HepG2 (cell line): ENCODE measurements at regions not wholly inside any gene's neighbourhood (a gene's known extent, or its start where the extent isn't known, plus 50 kb on each side); places are given as distances from the start of the nearest gene placed in this dataset.

Source experiments
- ATAC-seq: fragments of 200-7000 bp; cut with Tn5 transposase; 3 replicates; pipeline ENCODE4 v1.9.1; 2020; ENCODE audit warnings: mild to moderate bottlenecking, moderate library complexity
- BruUV-seq: library from RNA; stranded (reverse); fragments of 400-500 nt; replicated peaks from 2 replicates; lab custom pipeline; 2021; lab: Mats Ljungman, UMichigan
- CTCF ChIA-PET: fragments of 300-600 bp; formaldehyde crosslinking; extraction: SDS; loops from one replicate; lab custom pipeline; 2021; ENCODE audit warnings: low total read pairs, inconsistent platforms, low intra/inter-chr PET ratio; lab: Yijun Ruan, JAX
- POLR2A ChIA-PET: fragments of 350-600 bp; sonication (Branson Sonifier 250); formaldehyde crosslinking; loops from one replicate; lab custom pipeline; 2020; ENCODE audit warnings: antibody characterized with exemption, inconsistent platforms; lab: Yijun Ruan, JAX
- DNase-seq: peaks from one replicate; pipeline ENCODE4 v3.0.0-alpha.2; 2015; ENCODE audit warnings: low spot score
- FAIRE-seq: peaks from 3 replicates; lab custom pipeline; 2011; peaks lifted over from hg19 to GRCh38; lab: Jason Lieb, UNC
- H2AFZ ChIP-seq: one replicate; pipeline ENCODE4 v1.6.1; 2011; ENCODE audit warnings: low read length, inconsistent platforms
- H3K27ac ChIP-seq: fragments of 300-600 bp; 3 replicates; pipeline ENCODE4 v1.8.0; 2011; ENCODE audit warnings: mixed run types, mild to moderate bottlenecking, mixed read lengths, low read length, inconsistent platforms; ENCODE audit not compliant: insufficient read depth; ENCODE audit errors: extremely low read length
- H3K27me3 ChIP-seq, 2 experiments: fragments of 200-600 bp in 1 of 2; 2 replicates in 1 of 2; 3 replicates in 1 of 2; pipeline versions ENCODE4 v1.6.0 to v1.8.0; 2011; ENCODE audit warnings: low read length in 2 of 2, mild to moderate bottlenecking in 2 of 2, moderate library complexity in 2 of 2, inconsistent platforms in 1 of 2; ENCODE audit not compliant: insufficient read depth in 2 of 2, control insufficient read depth in 1 of 2
- H3K36me3 ChIP-seq, 2 experiments: fragments of 200-600 bp in 1 of 2; replicated peaks in 1 of 2; 2 replicates in 1 of 2; 3 replicates in 1 of 2; pipeline versions ENCODE4 v1.5.1 to v1.8.0; 2011; ENCODE audit warnings: low read length in 2 of 2, inconsistent platforms in 1 of 2; ENCODE audit not compliant: insufficient read depth in 2 of 2, control insufficient read depth in 1 of 2
- H3K4me1 ChIP-seq: 2 replicates; pipeline ENCODE4 v1.5.1; 2012; ENCODE audit warnings: low read length, inconsistent platforms; ENCODE audit not compliant: insufficient read depth
- H3K4me2 ChIP-seq: 2 replicates; pipeline ENCODE4 v1.6.0; 2011; ENCODE audit warnings: low read depth, low read length, inconsistent platforms
- H3K4me3 ChIP-seq, 3 experiments: fragments of 200-600 bp in 1 of 3; sonication (generic), shearing (Covaris generic) in 1 of 3; replicated peaks in 1 of 3; 2 replicates each; pipeline ENCODE4 v1.5.1; 2011 to 2016; ENCODE audit warnings: low read length in 3 of 3, inconsistent platforms in 2 of 3, low read depth in 2 of 3, mild to moderate bottlenecking in 2 of 3, control low read depth in 1 of 3, mixed read lengths in 1 of 3; ENCODE audit not compliant: insufficient read depth in 1 of 3
- H3K79me2 ChIP-seq: one replicate; pipeline ENCODE4 v1.6.1; 2011; ENCODE audit warnings: low read length, inconsistent platforms; ENCODE audit not compliant: insufficient read depth
- H3K9ac ChIP-seq: 2 replicates; pipeline ENCODE4 v1.6.0; 2011; ENCODE audit warnings: mild to moderate bottlenecking, low read depth, low read length, inconsistent platforms; ENCODE audit not compliant: insufficient read depth
- H3K9me3 ChIP-seq: 2 replicates; pipeline ENCODE4 v1.5.1; 2012; ENCODE audit warnings: mild to moderate bottlenecking, low read length
- H4K20me1 ChIP-seq: 2 replicates; pipeline ENCODE4 v1.6.0; 2011; ENCODE audit warnings: inconsistent platforms, mild to moderate bottlenecking, low read length, moderate library complexity; ENCODE audit not compliant: insufficient read depth
- CTCF ChIP-seq: sonication (generic); formaldehyde crosslinking; IDR thresholded peaks from 2 replicates; pipeline ENCODE4 v1.5.0; 2020; ENCODE audit warnings: mild to moderate bottlenecking, missing genetic modification reagents, moderate library complexity
- DBP ChIP-seq: sonication (generic); formaldehyde crosslinking; IDR thresholded peaks from 2 replicates; pipeline ENCODE4 v1.4.0; 2020; ENCODE audit warnings: missing genetic modification reagents; ENCODE audit errors: not compliant biosample characterization
- EHMT2 ChIP-seq: fragments of 200-600 bp; sonication (generic); IDR thresholded peaks from 2 replicates; pipeline ENCODE4 v1.7.0; 2017; ENCODE audit warnings: antibody characterized with exemption, low read depth, low read length, borderline replicate concordance
- EZH2 ChIP-seq: conservative IDR thresholded peaks from 2 replicates; pipeline ENCODE4 v1.6.1; 2012; ENCODE audit warnings: mild to moderate bottlenecking, low read depth, low read length, moderate library complexity
- FOSL2 ChIP-seq: sonication (generic); formaldehyde crosslinking; IDR thresholded peaks from 2 replicates; pipeline ENCODE4 v1.4.0; 2020; ENCODE audit warnings: missing genetic modification reagents
- GATAD1 ChIP-seq: IDR thresholded peaks from 2 replicates; pipeline ENCODE4 v1.6.1; 2016; ENCODE audit warnings: missing genetic modification reagents, missing compliant biosample characterization
- KLF9 ChIP-seq: IDR thresholded peaks from 2 replicates; pipeline ENCODE4 v1.6.1; 2016; ENCODE audit warnings: low read depth
- MYNN ChIP-seq: sonication (generic); formaldehyde crosslinking; IDR thresholded peaks from 2 replicates; pipeline ENCODE4 v1.4.0; 2020; ENCODE audit warnings: mild to moderate bottlenecking, low read depth, missing genetic modification reagents
- NCOA5 ChIP-seq: sonication (generic); formaldehyde crosslinking; IDR thresholded peaks from 2 replicates; pipeline ENCODE4 v1.4.0; 2020; ENCODE audit warnings: missing genetic modification reagents
- PHF20 ChIP-seq: sonication (generic); formaldehyde crosslinking; IDR thresholded peaks from 2 replicates; pipeline ENCODE4 v1.5.0; 2020; ENCODE audit warnings: mild to moderate bottlenecking, missing genetic modification reagents
- SIX4 ChIP-seq: sonication (generic); formaldehyde crosslinking; IDR thresholded peaks from 2 replicates; pipeline ENCODE4 v1.4.0; 2020; ENCODE audit warnings: missing genetic modification reagents
- ZNF709 ChIP-seq: sonication (generic); formaldehyde crosslinking; IDR thresholded peaks from 2 replicates; pipeline ENCODE4 v1.5.0; 2020; ENCODE audit warnings: mild to moderate bottlenecking, missing genetic modification reagents
- in situ Hi-C: cut with HindIII; loops from 2 replicates; pipeline ENCODE4 v1.10.0; 2017; ENCODE audit warnings: low pct_unique_long_range_greater_than_20kb; ENCODE audit not compliant: extremely low pct_ligation_motif_present
- intact Hi-C: fragments of 100-400 bp; cut with micrococcal nuclease; formaldehyde crosslinking; loops from one replicate; pipeline ENCODE4 v1.10.0; 2022; ENCODE audit not compliant: unreplicated experiment
- TF ChIP-seq, protein P1 (sequence below): sonication (generic); formaldehyde crosslinking; IDR thresholded peaks from 2 replicates; pipeline ENCODE4 v1.5.0; 2020; ENCODE audit warnings: mild to moderate bottlenecking, missing genetic modification reagents

GRCh38 chr3:79922633-79923032 lies 154.8 kb upstream of the ROBO1 start:
- CTCF ChIA-PET = no interaction called here
- DNase-seq = no peak
- Histone ChIP-seq H3K27me3 (no peaks in the 10 kb centered on the region), H3K36me3 (no peaks in the 10 kb centered on the region), H3K9ac (no peak overlapping the region), H3K4me1 (no peaks in the 10 kb centered on the region), H3K27ac (no peak overlapping the region), H2AFZ (no peak overlapping the region), H3K9me3 (no peaks in the 10 kb centered on the region), H3K4me3 (no peak overlapping the region), H4K20me1 (no peaks in the 10 kb centered on the region), H3K79me2 (no peaks in the 10 kb centered on the region), H3K4me2 (no peak overlapping the region)
- in situ Hi-C loops (no loop called here), intact Hi-C loops (no loop called here)
- no peak for FAIRE-seq
- TF ChIP-seq ZNF709 (CRISPR knock-in tag) = no peak
- TF ChIP-seq, protein P1, sequence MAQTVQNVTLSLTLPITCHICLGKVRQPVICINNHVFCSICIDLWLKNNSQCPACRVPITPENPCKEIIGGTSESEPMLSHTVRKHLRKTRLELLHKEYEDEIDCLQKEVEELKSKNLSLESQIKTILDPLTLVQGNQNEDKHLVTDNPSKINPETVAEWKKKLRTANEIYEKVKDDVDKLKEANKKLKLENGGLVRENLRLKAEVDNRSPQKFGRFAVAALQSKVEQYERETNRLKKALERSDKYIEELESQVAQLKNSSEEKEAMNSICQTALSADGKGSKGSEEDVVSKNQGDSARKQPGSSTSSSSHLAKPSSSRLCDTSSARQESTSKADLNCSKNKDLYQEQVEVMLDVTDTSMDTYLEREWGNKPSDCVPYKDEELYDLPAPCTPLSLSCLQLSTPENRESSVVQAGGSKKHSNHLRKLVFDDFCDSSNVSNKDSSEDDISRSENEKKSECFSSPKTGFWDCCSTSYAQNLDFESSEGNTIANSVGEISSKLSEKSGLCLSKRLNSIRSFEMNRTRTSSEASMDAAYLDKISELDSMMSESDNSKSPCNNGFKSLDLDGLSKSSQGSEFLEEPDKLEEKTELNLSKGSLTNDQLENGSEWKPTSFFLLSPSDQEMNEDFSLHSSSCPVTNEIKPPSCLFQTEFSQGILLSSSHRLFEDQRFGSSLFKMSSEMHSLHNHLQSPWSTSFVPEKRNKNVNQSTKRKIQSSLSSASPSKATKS (CRISPR knock-in tag) = no peak
- no peak for TF ChIP-seq MYNN (CRISPR knock-in tag)
- TF ChIP-seq PHF20 = no peak
- TF ChIP-seq EHMT2 = no peak
- TF ChIP-seq NCOA5 (CRISPR knock-in tag) = no peak
- no peak for TF ChIP-seq SIX4 (CRISPR knock-in tag)
- no peak for TF ChIP-seq FOSL2 (CRISPR knock-in tag)
- TF ChIP-seq KLF9 = no peak
- no peak for TF ChIP-seq DBP (CRISPR knock-in tag)
- TF ChIP-seq GATAD1 (CRISPR knock-in tag) = no peak
- no peak for TF ChIP-seq CTCF (CRISPR knock-in tag)
- no peak for TF ChIP-seq EZH2
- no TSS peak for BruUV-seq
- POLR2A ChIA-PET = no interaction called here
- no peak for ATAC-seq
